GM12878 (cell line): ENCODE measurements at regions not wholly inside any gene's neighbourhood (a gene's known extent, or its start where the extent isn't known, plus 50 kb on each side); places are given as distances from the start of the nearest gene placed in this dataset.

Experiments
- ATAC-seq: fragments of 200-7000 bp; cut with Tn5 transposase; 3 replicates; pipeline ENCODE4 v1.9.1; 2020; ENCODE audit warnings: mild to moderate bottlenecking, moderate library complexity
- BruUV-seq: library from RNA; stranded (reverse); fragments of 400-500 nt; replicated peaks from 2 replicates; lab custom pipeline; 2021; lab: Mats Ljungman, UMichigan
- CTCF ChIA-PET: fragments of 300-600 bp; sonication (Branson Sonifier 250); formaldehyde crosslinking; extraction: SDS; loops from one replicate; lab custom pipeline; 2021; ENCODE audit warnings: inconsistent platforms; lab: Yijun Ruan, JAX
- POLR2A ChIA-PET: fragments of 350-600 bp; formaldehyde crosslinking; extraction: SDS; loops from one replicate; lab custom pipeline; 2021; ENCODE audit warnings: inconsistent platforms; lab: Charles Lee
- RAD21 ChIA-PET: fragments of 300-600 bp; sonication (Branson Sonifier 250); formaldehyde crosslinking; loops from one replicate; lab custom pipeline; 2023; ENCODE audit warnings: antibody characterized with exemption; ENCODE audit not compliant: unreplicated experiment; lab: Charles Lee
- SMC1A ChIA-PET: fragments of 300-600 bp; sonication (Branson Sonifier 250); formaldehyde crosslinking; loops from one replicate; lab custom pipeline; 2023; ENCODE audit not compliant: unreplicated experiment, uncharacterized antibody; lab: Charles Lee
- DNase-seq: peaks from one replicate; pipeline ENCODE4 v3.0.0-alpha.2; 2011; ENCODE audit warnings: low read depth, low spot score
- FAIRE-seq: peaks from 3 replicates; lab custom pipeline; 2011; peaks lifted over from hg19 to GRCh38; lab: Jason Lieb, UNC
- H2AFZ ChIP-seq: 2 replicates; pipeline ENCODE4 v1.6.0; 2011; ENCODE audit warnings: low read depth, low read length, control low read depth; ENCODE audit not compliant: control insufficient read depth
- H3K27ac ChIP-seq: 2 replicates; pipeline ENCODE4 v1.5.1; 2011; ENCODE audit warnings: control low read depth; ENCODE audit not compliant: control insufficient read depth, insufficient read depth
- H3K27me3 ChIP-seq, 2 experiments: replicated peaks in 1 of 2; 2 replicates each; pipeline versions ENCODE4 v1.6.0 to v1.6.1; 2011; ENCODE audit warnings: low read length in 1 of 2; ENCODE audit not compliant: control insufficient read depth in 2 of 2, insufficient read depth in 2 of 2
- H3K36me3 ChIP-seq, 2 experiments: 2 replicates each; pipeline ENCODE4 v1.5.1; 2011; ENCODE audit warnings: low read length in 1 of 2; ENCODE audit not compliant: control insufficient read depth in 2 of 2, insufficient read depth in 2 of 2
- H3K4me1 ChIP-seq: 2 replicates; pipeline ENCODE4 v1.6.1; 2011; ENCODE audit warnings: mild to moderate bottlenecking, low read length, moderate library complexity, mixed read lengths; ENCODE audit not compliant: control insufficient read depth, insufficient read depth
- H3K4me2 ChIP-seq: 2 replicates; pipeline ENCODE4 v1.6.0; 2011; ENCODE audit warnings: control low read depth; ENCODE audit not compliant: control insufficient read depth, insufficient read depth
- H3K4me3 ChIP-seq: fragments of 200-600 bp; sonication (generic); 2 replicates; pipeline ENCODE4 v1.5.1; 2016
- H3K79me2 ChIP-seq: 2 replicates; pipeline ENCODE4 v1.6.0; 2011; ENCODE audit warnings: low read length; ENCODE audit not compliant: control insufficient read depth, insufficient read depth
- H3K9ac ChIP-seq: 2 replicates; pipeline ENCODE4 v1.8.0; 2011; ENCODE audit warnings: low read length, control low read depth, mixed read lengths; ENCODE audit not compliant: control insufficient read depth, insufficient read depth
- H3K9me3 ChIP-seq: replicated peaks from 3 replicates; pipeline ENCODE4 v1.5.1; 2011; ENCODE audit warnings: mild to moderate bottlenecking, low read length; ENCODE audit not compliant: control insufficient read depth, insufficient read depth
- H4K20me1 ChIP-seq: 2 replicates; pipeline ENCODE4 v1.6.0; 2011; ENCODE audit not compliant: control insufficient read depth, insufficient read depth
- CBFB ChIP-seq: IDR thresholded peaks from 2 replicates; pipeline ENCODE4 v1.6.1; 2016; ENCODE audit warnings: antibody characterized with exemption, low read depth
- CTCF ChIP-seq, 3 experiments: IDR thresholded peaks in 2 of 3; conservative IDR thresholded peaks in 1 of 3; 2 replicates each; pipeline ENCODE4 v1.5.1; 2011; ENCODE audit warnings: low read depth in 3 of 3, low read length in 3 of 3, mild to moderate bottlenecking in 3 of 3, control low read depth in 2 of 3, moderate library complexity in 2 of 3, inconsistent platforms in 1 of 3, mixed read lengths in 1 of 3; ENCODE audit not compliant: control insufficient read depth in 2 of 3, insufficient read depth in 1 of 3; ENCODE audit errors: extremely low read depth in 1 of 3
- JUNB ChIP-seq: IDR thresholded peaks from 2 replicates; pipeline ENCODE4 v1.6.1; 2016; ENCODE audit warnings: antibody characterized with exemption, mild to moderate bottlenecking
- POU2F2 ChIP-seq: IDR thresholded peaks from 3 replicates; pipeline ENCODE4 v1.6.1; 2011; ENCODE audit warnings: low read depth, mild to moderate bottlenecking, low read length, borderline replicate concordance
- RAD21 ChIP-seq: IDR thresholded peaks from 2 replicates; pipeline ENCODE4 v1.6.1; 2011; ENCODE audit warnings: mild to moderate bottlenecking, low read depth, low read length, moderate library complexity; ENCODE audit not compliant: insufficient read depth
- RELB ChIP-seq: fragments of 450-650 bp; IDR thresholded peaks from 2 replicates; pipeline ENCODE4 v1.6.1; 2017; ENCODE audit warnings: low read depth, mild to moderate bottlenecking, moderate library complexity
- RUNX3 ChIP-seq: IDR thresholded peaks from 2 replicates; pipeline ENCODE4 v1.6.1; 2012; ENCODE audit warnings: low read length, inconsistent platforms
- SMARCA5 ChIP-seq: fragments of 450-650 bp; IDR thresholded peaks from 2 replicates; pipeline ENCODE4 v1.6.1; 2017; ENCODE audit warnings: mild to moderate bottlenecking
- SMC3 ChIP-seq: IDR thresholded peaks from 2 replicates; pipeline ENCODE4 v1.6.1; 2011; ENCODE audit warnings: low read length, improper control_type of control experiment, borderline replicate concordance
- SRF ChIP-seq, 2 experiments: IDR thresholded peaks; 2 replicates each; pipeline ENCODE4 v1.6.1; 2011; ENCODE audit warnings: low read depth in 2 of 2, low read length in 2 of 2, mild to moderate bottlenecking in 1 of 2, moderate library complexity in 1 of 2
- YY1 ChIP-seq: IDR thresholded peaks from 2 replicates; pipeline ENCODE4 v1.6.1; 2011; ENCODE audit warnings: low read depth, mild to moderate bottlenecking, low read length
- ZBTB40 ChIP-seq: fragments of 450-650 bp; IDR thresholded peaks from 2 replicates; pipeline ENCODE4 v1.6.1; 2016; ENCODE audit warnings: mild to moderate bottlenecking, moderate library complexity, borderline replicate concordance
- ZNF217 ChIP-seq: fragments of 450-650 bp; IDR thresholded peaks from 2 replicates; pipeline ENCODE4 v1.6.1; 2017; ENCODE audit warnings: antibody characterized with exemption, mild to moderate bottlenecking
- WGBS: methylation state at CpG from one replicate; pipeline ENCODE4 v1.1.6; 2016; ENCODE audit warnings: low lambda C conversion rate; ENCODE audit not compliant: insufficient replicate concordance, insufficient coverage; ENCODE audit errors: missing lambda C conversion rate; 5-methylcytosine and 5-hydroxymethylcytosine counted together
- in situ Hi-C: fragments of 300-500 bp; cut with MboI; formaldehyde crosslinking; loops from 9 replicates; pipeline ENCODE4 v1.14.3; 2018; ENCODE audit warnings: mixed read lengths
- intact Hi-C: fragments of 100-400 bp; cut with micrococcal nuclease; formaldehyde crosslinking; loops from one replicate; pipeline ENCODE4 v1.14.2; 2022; ENCODE audit not compliant: unreplicated experiment

- H3K4me3 ChIP-seq, result no peak overlapping the region
- H3K9ac ChIP-seq, result no peak overlapping the region
- no peaks in the 10 kb centered on the region for H3K36me3 ChIP-seq
- H3K27me3 ChIP-seq, result no peaks in the 10 kb centered on the region
- H3K4me2 ChIP-seq, result 0 out of 2 replicates have a peak overlapping the region, but pooled peaks have one; percentile 9
- BruUV-seq, result no TSS peak
- DNase-seq (peak; percentile 16), ATAC-seq (peak; percentile 94), FAIRE-seq (peak; percentile 83)
- ChIA-PET CTCF (interaction anchor here (0.5 to 2.5 kb wide), 21 partner anchors 8 to 1644 kb away, joined by 3 to 34 read pairs (median 4); partner anchors contain the start of gene EDN1), SMC1A (interaction anchor here (0.7 to 2.3 kb wide), 9 partner anchors 10 to 983 kb away, joined by 3 to 14 read pairs (median 5); partner anchors contain the start of gene EDN1), POLR2A (no interaction called here), RAD21 (interaction anchor here (0.8 to 3.2 kb wide), 9 partner anchors 30 to 1049 kb away, joined by 3 to 18 read pairs (median 3); no protein-coding TSS in a partner anchor)
- H3K4me1 ChIP-seq, result no peaks in the 10 kb centered on the region
- intact Hi-C loops (loop anchor here (1.0 kb wide), 2 partner anchors 206 to 256 kb away; no protein-coding TSS in a partner anchor), in situ Hi-C loops (no loop called here)
- H3K79me2 ChIP-seq, result no peaks in the 10 kb centered on the region
- no peaks in the 10 kb centered on the region for H4K20me1 ChIP-seq
- H3K9me3 ChIP-seq, result no peaks in the 10 kb centered on the region; the same call in 1 of the 3 replicates
- WGBS, result 21% methylated on average over 7 of the region's 7 CpGs
- no peak overlapping the region for H2AFZ ChIP-seq
- H3K27ac ChIP-seq, result no peak overlapping the region
- TF ChIP-seq RAD21 (peak; percentile 82), SMC3 (peak; percentile 72), ZNF217 (no peak), SRF (IDR thresholded peaks at IDR 0.05; ENCODE audit: low read depth in 2 of 2, low read length in 2 of 2) (no peak), CTCF (IDR thresholded peaks at IDR 0.05 in 2 of 3, conservative IDR thresholded peaks at IDR 0.05 in 1 of 3; ENCODE audit: control insufficient read depth in 2 of 3, extremely low read depth in 1 of 3, insufficient read depth in 1 of 3, low read depth in 3 of 3, low read length in 3 of 3) (peak; percentile 77 to 87 (median 80)), YY1 (0 out of 2 replicates have a peak, but pooled peaks have one; percentile 14), POU2F2 (peak; percentile 86; the same call in 1 of the 3 replicates), ZBTB40 (no peak), RUNX3 (peak; percentile 87), JUNB (peak; percentile 13; the same call in 1 of the 2 replicates), RELB (no peak), SMARCA5 (0 out of 2 replicates have a peak, but pooled peaks have one; percentile 43), CBFB (peak; percentile 71; the same call in 1 of the 2 replicates)
Measured at GRCh38 chr6:12637960-12638641, 78.5 kb upstream of the PHACTR1 start.
